Adrenal gland (tissue), 5 donors: ENCODE measurements at regions not wholly inside any gene's neighbourhood (a gene's known extent, or its start where the extent isn't known, plus 50 kb on each side); places are given as distances from the start of the nearest gene placed in this dataset.

ENCODE experiments used
- POLR2A ChIP-seq, 2 donors: fragments of 450-650 bp; IDR thresholded peaks; one replicate each; pipeline ENCODE4 v1.6.1; 2017; ENCODE audit warnings: antibody characterized with exemption in 2 of 2, mild to moderate bottlenecking in 2 of 2, moderate library complexity in 1 of 2
- TF ChIP-seq, protein P1 (sequence below), 6 experiments: fragments of 450-650 bp in 4 of 6; fragments of 200-600 bp in 2 of 6; sonication (generic) in 1 of 6; IDR thresholded peaks; 1 replicate in 5 of 6; 2 replicates in 1 of 6; pipeline versions ENCODE4 v1.5.1 to v1.8.0; 2016 to 2021; ENCODE audit warnings: antibody characterized with exemption in 6 of 6, mild to moderate bottlenecking in 2 of 6, moderate library complexity in 1 of 6
- donor health status: DM: no; HTN: no; CAD: no.

DNA sequence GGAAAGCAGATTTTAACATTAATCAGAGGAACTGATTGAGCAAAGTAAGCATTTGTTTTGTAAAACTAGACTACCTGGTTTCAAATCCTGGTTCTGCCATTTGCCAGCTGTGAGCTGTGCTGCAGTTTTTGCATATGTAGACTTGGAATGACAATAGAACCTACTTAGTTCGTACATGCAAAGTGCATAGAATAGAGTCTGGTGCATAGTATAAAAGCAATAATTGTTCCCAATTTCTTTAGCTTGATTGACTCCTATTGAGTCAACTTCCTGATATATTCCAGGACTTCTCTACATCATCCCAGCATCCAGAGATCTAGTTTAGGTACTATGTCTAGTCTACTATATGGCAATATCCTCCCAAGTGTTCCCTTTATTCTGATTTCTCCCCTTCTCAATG lies 144.4 kb upstream of the FGGY start:
- TF ChIP-seq, protein P1, sequence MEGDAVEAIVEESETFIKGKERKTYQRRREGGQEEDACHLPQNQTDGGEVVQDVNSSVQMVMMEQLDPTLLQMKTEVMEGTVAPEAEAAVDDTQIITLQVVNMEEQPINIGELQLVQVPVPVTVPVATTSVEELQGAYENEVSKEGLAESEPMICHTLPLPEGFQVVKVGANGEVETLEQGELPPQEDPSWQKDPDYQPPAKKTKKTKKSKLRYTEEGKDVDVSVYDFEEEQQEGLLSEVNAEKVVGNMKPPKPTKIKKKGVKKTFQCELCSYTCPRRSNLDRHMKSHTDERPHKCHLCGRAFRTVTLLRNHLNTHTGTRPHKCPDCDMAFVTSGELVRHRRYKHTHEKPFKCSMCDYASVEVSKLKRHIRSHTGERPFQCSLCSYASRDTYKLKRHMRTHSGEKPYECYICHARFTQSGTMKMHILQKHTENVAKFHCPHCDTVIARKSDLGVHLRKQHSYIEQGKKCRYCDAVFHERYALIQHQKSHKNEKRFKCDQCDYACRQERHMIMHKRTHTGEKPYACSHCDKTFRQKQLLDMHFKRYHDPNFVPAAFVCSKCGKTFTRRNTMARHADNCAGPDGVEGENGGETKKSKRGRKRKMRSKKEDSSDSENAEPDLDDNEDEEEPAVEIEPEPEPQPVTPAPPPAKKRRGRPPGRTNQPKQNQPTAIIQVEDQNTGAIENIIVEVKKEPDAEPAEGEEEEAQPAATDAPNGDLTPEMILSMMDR (IDR thresholded peaks at IDR 0.05): no peak
- no peak for TF ChIP-seq POLR2A (IDR thresholded peaks at IDR 0.05)
